OCI-LY1 (cell line): ENCODE measurements at regions not wholly inside any gene's neighbourhood (a gene's known extent, or its start where the extent isn't known, plus 50 kb on each side); places are given as distances from the start of the nearest gene placed in this dataset.

Experiments used
- H2AFZ ChIP-seq: fragments of 200-600 bp; sonication (generic), shearing (Covaris generic); 2 replicates; pipeline ENCODE4 v1.6.0; 2014; ENCODE audit warnings: antibody characterized with exemption, mild to moderate bottlenecking, low read length
- H3F3A ChIP-seq: fragments of 200-600 bp; sonication (generic), shearing (Covaris generic); 2 replicates; pipeline ENCODE4 v1.6.0; 2014; ENCODE audit warnings: mild to moderate bottlenecking, antibody characterized with exemption, low read length, moderate library complexity; ENCODE audit not compliant: insufficient read depth
- H3K27ac ChIP-seq: fragments of 200-600 bp; sonication (generic); 2 replicates; pipeline ENCODE4 v1.5.1; 2014; ENCODE audit warnings: low read length, mixed run types, mild to moderate bottlenecking, low read depth; ENCODE audit not compliant: poor library complexity, severe bottlenecking
- H3K27me3 ChIP-seq: fragments of 200-600 bp; sonication (generic); 2 replicates; pipeline ENCODE4 v1.6.0; 2014; ENCODE audit warnings: antibody characterized with exemption, mild to moderate bottlenecking, low read length, moderate library complexity; ENCODE audit not compliant: insufficient read depth
- H3K36me3 ChIP-seq: fragments of 200-600 bp; sonication (generic); 2 replicates; pipeline ENCODE4 v1.6.1; 2014; ENCODE audit warnings: mild to moderate bottlenecking, antibody characterized with exemption, low read length, moderate library complexity, mixed read lengths; ENCODE audit not compliant: insufficient read depth
- H3K4me1 ChIP-seq: fragments of 200-600 bp; sonication (generic); 2 replicates; pipeline ENCODE4 v1.5.1; 2014; ENCODE audit warnings: mild to moderate bottlenecking, low read length, moderate library complexity; ENCODE audit not compliant: insufficient read depth, severe bottlenecking
- H3K4me2 ChIP-seq: fragments of 200-600 bp; sonication (generic), shearing (Covaris generic); 2 replicates; pipeline ENCODE4 v1.6.1; 2014; ENCODE audit warnings: low read length
- H3K4me3 ChIP-seq: fragments of 200-600 bp; sonication (generic); 2 replicates; pipeline ENCODE4 v1.5.1; 2014; ENCODE audit warnings: low read length, low read depth, mild to moderate bottlenecking, mixed read lengths; ENCODE audit not compliant: poor library complexity, severe bottlenecking
- H3K79me2 ChIP-seq: fragments of 200-600 bp; shearing (Covaris generic); 2 replicates; pipeline ENCODE4 v1.6.1; 2016; ENCODE audit warnings: mixed run types, low read length, mixed read lengths; ENCODE audit not compliant: insufficient read depth
- H3K9ac ChIP-seq: fragments of 200-600 bp; sonication (generic), shearing (Covaris generic); 2 replicates; pipeline ENCODE4 v1.6.1; 2014; ENCODE audit warnings: mild to moderate bottlenecking, low read length, mixed read lengths
- H3K9me2 ChIP-seq: fragments of 200-600 bp; sonication (generic), shearing (Covaris generic); 2 replicates; pipeline ENCODE4 v1.6.1; 2014; ENCODE audit warnings: low read depth, mild to moderate bottlenecking, low read length, mixed read lengths
- H3K9me3 ChIP-seq: fragments of 200-600 bp; shearing (Covaris generic); 2 replicates; pipeline ENCODE4 v1.6.1; 2014; ENCODE audit warnings: low read length, mixed read lengths
- H4K20me1 ChIP-seq: fragments of 200-600 bp; sonication (generic), shearing (Covaris generic); 2 replicates; pipeline ENCODE4 v1.6.0; 2016; ENCODE audit warnings: mild to moderate bottlenecking, low read length; ENCODE audit not compliant: insufficient read depth
- CTCF ChIP-seq: fragments of 200-600 bp; sonication (generic), shearing (Covaris generic); IDR thresholded peaks from 2 replicates; pipeline ENCODE4 v1.5.1; 2017; ENCODE audit warnings: mild to moderate bottlenecking, antibody characterized with exemption, low read length, moderate library complexity, mixed read lengths
- EZH2 ChIP-seq: fragments of 200-600 bp; sonication (generic), shearing (Covaris generic); IDR thresholded peaks from 2 replicates; pipeline ENCODE4 v1.8.0; 2017; ENCODE audit warnings: borderline replicate concordance, mixed run types, mild to moderate bottlenecking, antibody characterized with exemption, low read length, moderate library complexity, mixed read lengths

DNA sequence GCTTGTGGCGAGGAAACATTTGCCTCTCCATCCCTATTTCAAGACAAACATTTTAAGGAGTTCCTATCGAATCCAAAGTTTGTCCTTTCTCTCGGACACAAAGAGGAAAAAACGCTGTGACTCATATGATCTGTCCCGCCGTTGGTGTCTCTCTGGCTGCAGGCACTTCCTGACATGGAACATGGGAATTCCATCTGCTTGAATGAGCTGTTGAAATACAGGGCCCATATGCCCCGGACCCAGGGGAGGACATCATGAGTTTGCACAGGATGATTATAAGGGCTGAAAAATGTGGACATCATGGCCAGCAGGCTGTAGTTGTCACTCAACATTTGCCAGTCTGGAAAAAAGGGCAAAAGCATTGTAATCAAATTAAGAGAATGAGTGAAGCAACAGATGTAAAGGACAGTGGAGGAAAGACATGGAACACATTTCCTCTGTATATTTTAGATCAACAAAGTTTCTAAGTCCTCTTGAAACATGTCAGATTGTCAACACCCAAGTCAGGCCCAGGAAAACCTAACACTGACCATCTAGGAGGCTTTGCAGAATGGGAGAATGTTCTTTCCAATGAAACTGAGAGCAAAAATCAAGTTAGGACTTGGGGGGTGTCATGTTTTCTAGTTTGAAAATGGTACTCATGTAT, 103.2 kb upstream of the SMIM21 start:
- no peak overlapping the region for H3K4me3 ChIP-seq
- H4K20me1 ChIP-seq, result no peaks in the 10 kb centered on the region
- H3F3A ChIP-seq, result no peaks in the 10 kb centered on the region
- H3K9ac ChIP-seq, result no peak overlapping the region
- no peaks in the 10 kb centered on the region for H3K9me3 ChIP-seq
- TF ChIP-seq CTCF (no peak), EZH2 (no peak)
- H3K4me2 ChIP-seq, result no peak overlapping the region
- no peaks in the 10 kb centered on the region for H3K27me3 ChIP-seq
- H3K27ac ChIP-seq, result no peak overlapping the region
- H3K79me2 ChIP-seq, result no peaks in the 10 kb centered on the region
- no peaks in the 10 kb centered on the region for H3K9me2 ChIP-seq
- H2AFZ ChIP-seq, result no peak overlapping the region
- H3K36me3 ChIP-seq, result no peaks in the 10 kb centered on the region
- H3K4me1 ChIP-seq, result no peaks in the 10 kb centered on the region

GRCh38 chr18:75530118-75530517, 102.6 kb upstream of the SMIM21 start:
- TF ChIP-seq CTCF (no peak), EZH2 (no peak)
- no peaks in the 10 kb centered on the region for H3K4me1 ChIP-seq
- H2AFZ ChIP-seq, result no peak overlapping the region
- no peaks in the 10 kb centered on the region for H3K27me3 ChIP-seq
- no peaks in the 10 kb centered on the region for H3K9me2 ChIP-seq
- H3K27ac ChIP-seq, result no peak overlapping the region
- no peaks in the 10 kb centered on the region for H3K79me2 ChIP-seq
- H3K4me3 ChIP-seq, result no peak overlapping the region
- no peaks in the 10 kb centered on the region for H3F3A ChIP-seq
- H3K36me3 ChIP-seq, result no peaks in the 10 kb centered on the region
- H3K9me3 ChIP-seq, result no peaks in the 10 kb centered on the region
- H4K20me1 ChIP-seq, result no peaks in the 10 kb centered on the region
- no peak overlapping the region for H3K9ac ChIP-seq
- no peak overlapping the region for H3K4me2 ChIP-seq

DNA sequence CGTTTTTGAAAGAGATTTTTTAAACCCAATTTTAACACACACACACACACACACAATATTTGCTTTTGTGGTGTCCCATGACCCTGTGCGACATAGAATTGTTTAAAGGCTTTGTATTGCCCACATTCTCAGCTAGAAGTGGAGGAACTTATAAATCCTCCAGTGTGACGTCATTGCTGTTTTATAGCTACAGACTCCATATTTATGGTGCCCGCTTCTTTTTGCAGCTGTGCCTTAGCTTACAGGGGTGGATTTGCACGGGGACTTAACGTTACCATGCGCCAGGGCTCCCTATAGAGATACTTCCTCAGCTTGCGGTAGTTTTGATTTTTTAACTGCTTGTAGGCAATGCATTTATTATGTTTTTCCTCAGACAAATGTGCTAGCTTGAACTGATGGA, 101.9 kb upstream of the SMIM21 start:
- H3F3A ChIP-seq, result no peaks in the 10 kb centered on the region
- no peaks in the 10 kb centered on the region for H3K36me3 ChIP-seq
- no peaks in the 10 kb centered on the region for H4K20me1 ChIP-seq
- H3K9me3 ChIP-seq, result no peaks in the 10 kb centered on the region
- TF ChIP-seq CTCF, result no peak
- TF ChIP-seq EZH2, result no peak
- H2AFZ ChIP-seq, result no peak overlapping the region
- H3K27ac ChIP-seq, result no peak overlapping the region
- H3K79me2 ChIP-seq, result no peaks in the 10 kb centered on the region
- no peaks in the 10 kb centered on the region for H3K4me1 ChIP-seq
- H3K27me3 ChIP-seq, result no peaks in the 10 kb centered on the region
- no peak overlapping the region for H3K4me3 ChIP-seq
- H3K4me2 ChIP-seq, result no peak overlapping the region
- H3K9me2 ChIP-seq, result no peaks in the 10 kb centered on the region
- no peak overlapping the region for H3K9ac ChIP-seq
